ENCODE measurements at regions not wholly inside any gene's neighbourhood (a gene's known extent, or its start where the extent isn't known, plus 50 kb on each side); places are given as distances from the start of the nearest gene placed in this dataset.

DNA sequence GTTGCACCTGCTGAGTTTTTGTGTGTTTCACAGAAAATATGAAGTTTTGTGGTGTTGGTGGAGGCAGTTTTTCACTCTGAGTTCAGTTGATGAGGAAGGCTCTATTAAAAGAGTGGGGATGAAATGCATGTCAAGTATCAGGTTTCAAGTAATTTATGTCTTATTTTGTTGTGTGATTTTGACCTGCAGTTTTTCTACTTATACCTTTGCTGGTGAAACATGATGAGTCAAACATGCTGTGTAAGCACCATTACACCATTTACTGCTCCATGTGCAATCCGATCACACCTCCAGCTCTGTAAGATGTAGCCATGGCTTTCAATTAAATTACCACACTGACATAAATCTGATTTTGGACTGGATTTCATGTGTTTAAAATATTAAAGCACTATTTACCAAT is 174.5 kb upstream of the ZEB2 start:
- TF ChIP-seq, protein P1, sequence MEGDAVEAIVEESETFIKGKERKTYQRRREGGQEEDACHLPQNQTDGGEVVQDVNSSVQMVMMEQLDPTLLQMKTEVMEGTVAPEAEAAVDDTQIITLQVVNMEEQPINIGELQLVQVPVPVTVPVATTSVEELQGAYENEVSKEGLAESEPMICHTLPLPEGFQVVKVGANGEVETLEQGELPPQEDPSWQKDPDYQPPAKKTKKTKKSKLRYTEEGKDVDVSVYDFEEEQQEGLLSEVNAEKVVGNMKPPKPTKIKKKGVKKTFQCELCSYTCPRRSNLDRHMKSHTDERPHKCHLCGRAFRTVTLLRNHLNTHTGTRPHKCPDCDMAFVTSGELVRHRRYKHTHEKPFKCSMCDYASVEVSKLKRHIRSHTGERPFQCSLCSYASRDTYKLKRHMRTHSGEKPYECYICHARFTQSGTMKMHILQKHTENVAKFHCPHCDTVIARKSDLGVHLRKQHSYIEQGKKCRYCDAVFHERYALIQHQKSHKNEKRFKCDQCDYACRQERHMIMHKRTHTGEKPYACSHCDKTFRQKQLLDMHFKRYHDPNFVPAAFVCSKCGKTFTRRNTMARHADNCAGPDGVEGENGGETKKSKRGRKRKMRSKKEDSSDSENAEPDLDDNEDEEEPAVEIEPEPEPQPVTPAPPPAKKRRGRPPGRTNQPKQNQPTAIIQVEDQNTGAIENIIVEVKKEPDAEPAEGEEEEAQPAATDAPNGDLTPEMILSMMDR (IDR thresholded peaks at IDR 0.05; ENCODE audit: insufficient read depth, low read depth, low read length) = no peak
- TF ChIP-seq EZH2 (IDR thresholded peaks at IDR 0.05; ENCODE audit: insufficient read depth, low read length) = no peak

All from astrocyte (in vitro differentiated cells and primary cell).